ENCODE measurements at regions not wholly inside any gene's neighbourhood (a gene's known extent, or its start where the extent isn't known, plus 50 kb on each side); places are given as distances from the start of the nearest gene placed in this dataset.

DNA sequence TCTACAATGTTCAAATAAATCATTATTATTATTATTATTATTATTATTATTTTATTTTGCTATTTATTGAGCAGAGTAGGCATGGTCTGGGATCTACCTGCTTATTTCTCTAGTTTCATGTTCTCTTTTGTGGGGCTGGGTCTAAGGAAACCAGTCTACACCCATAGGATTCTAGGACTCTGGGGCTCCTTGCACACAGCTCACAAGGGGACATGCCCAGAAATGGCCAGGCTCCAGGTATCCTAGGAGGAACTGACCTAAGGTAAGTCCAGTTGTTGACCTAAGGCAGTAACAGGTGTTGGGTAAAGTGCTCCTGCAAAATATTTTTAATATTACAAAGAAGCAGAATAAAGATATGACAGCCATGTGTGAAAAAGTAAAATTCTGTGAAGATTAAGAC, 149.6 kb upstream of the TBL1XR1 start:
- H3K27me3 ChIP-seq (replicated peaks in 1 of 4; ENCODE audit: control insufficient read depth in 3 of 4, extremely low read depth in 1 of 4, insufficient read depth in 3 of 4, low read length in 3 of 4) = peaks cover 9 to 49% (median 42%) of the 10 kb centered on the region in 4 experiments
- H3K23me2 ChIP-seq (ENCODE audit: low read depth, low read length) = no peaks in the 10 kb centered on the region

More for the DNA sequence above, 149.6 kb upstream of the TBL1XR1 start:
- Histone ChIP-seq H3K4ac (replicated peaks; ENCODE audit: insufficient read length, low read depth, low read length) (no peak overlapping the region), H2BK20ac (ENCODE audit: low read length) (no peak overlapping the region), H2BK5ac (ENCODE audit: low read depth, low read length) (no peak overlapping the region), H3K27ac (ENCODE audit: low read depth, low read length) (no peak overlapping the region), H4K20me1 (replicated peaks in 1 of 2; ENCODE audit: control insufficient read depth in 1 of 2, insufficient read depth in 2 of 2, low read length in 2 of 2) (peaks cover 0 to 1% of the 10 kb centered on the region in 2 experiments), H3K4me1 (replicated peaks in 1 of 4; ENCODE audit: control insufficient read depth in 3 of 4, insufficient read depth in 4 of 4, low read length in 3 of 4) (peaks cover 4 to 12% (median 7%) of the 10 kb centered on the region in 4 experiments; a peak in 4 of 7 replicates), H2BK12ac (ENCODE audit: low read depth, low read length) (no peak overlapping the region), H3K56ac (replicated peaks; ENCODE audit: insufficient read length, low read depth, low read length) (no peak overlapping the region), H3K36me3 (ENCODE audit: control insufficient read depth in 2 of 4, insufficient read depth in 4 of 4, low read length in 3 of 4) (no peaks in the 10 kb centered on the region), H3K18ac (ENCODE audit: extremely low read depth, low read length) (no peak overlapping the region), H3K9me3 (ENCODE audit: insufficient read depth in 2 of 2, low read depth in 1 of 2, low read length in 1 of 2) (no peaks in the 10 kb centered on the region), H3K79me2 (ENCODE audit: control insufficient read depth in 1 of 2, insufficient read depth in 2 of 2, low read length in 2 of 2) (no peaks in the 10 kb centered on the region), H2BK15ac (ENCODE audit: low read length) (no peak overlapping the region), H3K4me2 (ENCODE audit: insufficient read depth in 1 of 2, low read depth in 2 of 2, low read length in 2 of 2) (no peak overlapping the region), H3K4me3 (ENCODE audit: extremely low read depth in 1 of 4, insufficient read depth in 2 of 4, low read depth in 3 of 4, low read length in 4 of 4) (no peak overlapping the region), H3K14ac (ENCODE audit: insufficient read length) (no peak overlapping the region), H4K5ac (ENCODE audit: insufficient read length, low read depth, low read length) (no peak overlapping the region), H3K9ac (replicated peaks in 1 of 4; ENCODE audit: extremely low read depth in 1 of 4, low read depth in 3 of 4, low read length in 3 of 4) (no peak overlapping the region), H4K91ac (replicated peaks; ENCODE audit: insufficient read length, low read length) (no peak overlapping the region), H3K79me1 (ENCODE audit: low read depth, low read length) (no peaks in the 10 kb centered on the region), H3K23ac (ENCODE audit: insufficient read length) (no peak overlapping the region), H2AK5ac (ENCODE audit: low read depth, low read length) (no peak overlapping the region), H2BK120ac (replicated peaks; ENCODE audit: low read depth, low read length) (no peak overlapping the region), H2AFZ (ENCODE audit: low read length) (no peak overlapping the region), H4K8ac (ENCODE audit: extremely low read depth, insufficient read depth, low read length) (no peak overlapping the region)
- ChIA-PET CTCF (ENCODE audit: partially characterized antibody) (interaction anchor here (1.2 kb wide), 1 partner anchor 15 kb away, joined by 3 read pairs; no protein-coding TSS in a partner anchor), POLR2A (ENCODE audit: partially characterized antibody) (no interaction called here)
- FAIRE-seq (no peak), DNase-seq (ENCODE audit: low read depth in 1 of 2, low spot score in 2 of 2) (peak in 1 of 2 experiments; percentile 2)
- no peak for TF ChIP-seq RFX5 (IDR thresholded peaks at IDR 0.05; ENCODE audit: borderline replicate concordance, low read depth, low read length)
- no peak for TF ChIP-seq PHF8 (conservative IDR thresholded peaks at IDR 0.05; ENCODE audit: low read depth, low read length)
- TF ChIP-seq BCL11A (IDR thresholded peaks at IDR 0.05; ENCODE audit: low read depth in 2 of 2, low read length in 2 of 2) = no peak
- TF ChIP-seq SIRT6 (IDR thresholded peaks at IDR 0.05; ENCODE audit: low read length) = no peak
